ENCODE measurements at regions not wholly inside any gene's neighbourhood (a gene's known extent, or its start where the extent isn't known, plus 50 kb on each side); places are given as distances from the start of the nearest gene placed in this dataset.
A peak's percentile ranks its signal among the peaks of the same experiment; 100 is the strongest.

DNA sequence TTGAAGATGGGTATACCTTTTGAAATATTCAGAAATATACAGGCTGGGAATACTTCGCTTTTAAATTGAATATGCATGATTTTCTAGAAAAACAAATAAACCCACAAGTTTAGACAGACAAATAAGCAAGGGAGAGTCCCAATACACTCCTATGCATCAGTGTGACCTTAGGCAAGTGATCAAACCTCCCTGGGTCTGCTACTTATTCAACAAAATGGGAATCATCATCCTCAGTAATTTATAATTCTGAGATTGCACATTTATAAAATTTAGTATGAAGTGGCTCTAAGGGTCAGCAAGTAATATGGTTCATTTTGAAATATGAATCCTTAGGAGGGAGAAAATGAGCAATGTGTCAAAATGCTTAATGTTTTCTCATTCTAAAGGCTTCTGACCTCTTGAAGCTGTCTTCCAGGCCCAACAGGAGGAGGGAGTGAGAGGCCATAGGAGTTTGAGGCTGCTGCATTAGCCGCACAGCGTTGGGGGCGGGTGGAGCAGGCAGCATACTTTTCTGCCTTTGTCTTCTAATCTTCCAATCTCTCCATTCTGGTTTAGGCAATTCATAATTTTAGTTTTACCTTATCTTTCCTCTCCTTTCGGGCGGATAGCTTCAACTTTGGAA, 155.1 kb downstream of the TRIB2 start:
- 85 to 91% (median 86%) methylated on average over 6 of the region's 6 CpGs for WGBS, 3 donors
- FAIRE-seq = no peak
- no peaks in the 10 kb centered on the region for H3K4me1 ChIP-seq (ENCODE audit: control insufficient read depth in 3 of 3, insufficient read depth in 2 of 3, low read depth in 1 of 3, low read length in 2 of 3)

DNA sequence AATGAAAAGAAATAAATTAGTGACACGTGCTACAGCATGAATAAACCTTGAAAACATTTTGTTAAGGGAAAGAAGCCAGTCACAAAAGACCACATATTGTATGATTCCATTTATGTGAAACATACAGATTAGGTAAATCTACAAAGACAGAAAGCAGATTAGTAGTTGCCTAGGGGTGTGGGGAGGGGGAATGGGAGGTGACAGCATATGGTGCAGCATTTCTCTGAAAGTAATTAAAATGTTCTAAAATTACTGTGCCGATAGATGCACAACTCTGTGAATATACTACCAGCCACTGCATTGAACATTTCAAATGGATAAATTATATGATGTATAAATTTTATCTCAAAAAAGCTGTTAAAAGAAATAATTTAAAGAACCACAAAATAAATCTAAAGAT, 161.0 kb downstream of the TRIB2 start:
- Histone ChIP-seq H3K9me3 (ENCODE audit: control insufficient read depth in 2 of 2, insufficient read depth in 1 of 2, low read depth in 1 of 2, low read length in 1 of 2) (peaks cover 0 to 2% of the 10 kb centered on the region in 2 donors), H3K36me3 (ENCODE audit: control insufficient read depth in 3 of 3, insufficient read depth in 2 of 3, low read depth in 1 of 3, low read length in 3 of 3) (no peaks in the 10 kb centered on the region), H3K27ac (ENCODE audit: low read depth in 1 of 3, low read length in 2 of 3) (no peak overlapping the region), H3K27me3 (ENCODE audit: control insufficient read depth in 3 of 3, insufficient read depth in 3 of 3, low read length in 3 of 3) (no peaks in the 10 kb centered on the region), H3K4me3 (ENCODE audit: low read depth in 1 of 3, low read length in 3 of 3) (no peak overlapping the region), H3K4me1 (ENCODE audit: control insufficient read depth in 3 of 3, insufficient read depth in 2 of 3, low read depth in 1 of 3, low read length in 2 of 3) (no peaks in the 10 kb centered on the region)
- DNase-seq = no peak
- WGBS, 3 donors = 83 to 86% (median 84%) methylated on average over 2 of the region's 2 CpGs
- no peak for FAIRE-seq

More for the DNA sequence above, 155.1 kb downstream of the TRIB2 start:
- Histone ChIP-seq H3K36me3 (ENCODE audit: control insufficient read depth in 3 of 3, insufficient read depth in 2 of 3, low read depth in 1 of 3, low read length in 3 of 3) (no peaks in the 10 kb centered on the region), H3K4me3 (ENCODE audit: low read depth in 1 of 3, low read length in 3 of 3) (no peak overlapping the region), H3K9me3 (ENCODE audit: control insufficient read depth in 2 of 2, insufficient read depth in 1 of 2, low read depth in 1 of 2, low read length in 1 of 2) (peaks cover 0 to 2% of the 10 kb centered on the region in 2 donors), H3K27me3 (ENCODE audit: control insufficient read depth in 3 of 3, insufficient read depth in 3 of 3, low read length in 3 of 3) (no peaks in the 10 kb centered on the region), H3K27ac (ENCODE audit: low read depth in 1 of 3, low read length in 2 of 3) (no peak overlapping the region)
- no peak for DNase-seq

DNA sequence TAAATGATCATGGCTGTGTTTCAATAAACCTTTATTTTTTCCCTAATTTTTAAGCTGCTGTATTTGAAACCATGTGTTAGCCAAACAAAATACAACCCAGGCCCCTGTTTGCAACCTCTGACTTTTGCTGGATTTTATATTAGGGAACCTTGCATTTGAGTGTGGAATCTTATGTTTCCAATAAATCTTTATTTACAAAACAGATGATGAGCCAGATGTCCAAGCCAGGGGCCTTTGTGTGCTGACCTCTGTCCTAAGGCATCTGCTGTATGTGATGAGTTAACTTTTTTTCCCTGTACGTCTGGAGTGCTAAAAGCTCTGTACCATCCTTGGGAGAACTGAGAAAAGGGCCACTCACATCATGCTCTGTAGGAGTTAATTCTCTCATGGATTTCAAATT, 162.9 kb downstream of the TRIB2 start:
- FAIRE-seq = no peak

DNA sequence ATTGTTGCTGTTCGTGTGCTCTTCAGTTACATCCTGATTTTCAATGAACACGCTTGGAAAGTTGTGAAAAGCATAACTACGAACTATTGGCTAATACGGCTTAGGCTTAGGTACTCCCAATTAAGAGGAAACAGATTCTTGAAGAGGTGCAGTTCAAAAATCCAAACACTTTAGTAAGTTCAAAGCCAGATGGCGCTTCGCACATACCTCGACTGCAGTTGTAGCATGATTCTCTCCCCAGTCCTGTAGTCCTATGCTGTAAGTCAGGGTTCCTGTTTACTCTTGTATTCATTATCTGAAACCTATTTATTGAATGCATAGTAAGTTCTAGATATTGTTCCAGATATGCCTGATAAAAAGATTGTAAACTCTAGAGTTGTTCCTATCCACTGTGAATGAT, 165.2 kb downstream of the TRIB2 start:
- no peaks in the 10 kb centered on the region for H3K36me3 ChIP-seq (ENCODE audit: control insufficient read depth in 3 of 3, insufficient read depth in 2 of 3, low read depth in 1 of 3, low read length in 3 of 3)
- H3K27me3 ChIP-seq (ENCODE audit: control insufficient read depth in 3 of 3, insufficient read depth in 3 of 3, low read length in 3 of 3) = no peaks in the 10 kb centered on the region
- H3K4me1 ChIP-seq (ENCODE audit: control insufficient read depth in 3 of 3, insufficient read depth in 2 of 3, low read depth in 1 of 3, low read length in 2 of 3) = no peaks in the 10 kb centered on the region
- peak in 1 of 2 donors; percentile 3 for DNase-seq
- no peak for FAIRE-seq
- no peaks in the 10 kb centered on the region for H3K9me3 ChIP-seq (ENCODE audit: control insufficient read depth in 2 of 2, insufficient read depth in 1 of 2, low read depth in 1 of 2, low read length in 1 of 2)
- 86 to 94% (median 89%) methylated on average over 7 of the region's 7 CpGs for WGBS, 3 donors
- H3K4me3 ChIP-seq (ENCODE audit: low read depth in 1 of 3, low read length in 3 of 3) = no peak overlapping the region
- H3K27ac ChIP-seq (ENCODE audit: low read depth in 1 of 3, low read length in 2 of 3) = no peak overlapping the region

More for the DNA sequence above, 162.9 kb downstream of the TRIB2 start:
- no peak for DNase-seq
- Histone ChIP-seq H3K27ac (ENCODE audit: low read depth in 1 of 3, low read length in 2 of 3) (no peak overlapping the region), H3K4me3 (ENCODE audit: low read depth in 1 of 3, low read length in 3 of 3) (no peak overlapping the region), H3K27me3 (ENCODE audit: control insufficient read depth in 3 of 3, insufficient read depth in 3 of 3, low read length in 3 of 3) (no peaks in the 10 kb centered on the region), H3K9me3 (ENCODE audit: control insufficient read depth in 2 of 2, insufficient read depth in 1 of 2, low read depth in 1 of 2, low read length in 1 of 2) (peaks cover 0 to 2% of the 10 kb centered on the region in 2 donors), H3K36me3 (ENCODE audit: control insufficient read depth in 3 of 3, insufficient read depth in 2 of 3, low read depth in 1 of 3, low read length in 3 of 3) (no peaks in the 10 kb centered on the region), H3K4me1 (ENCODE audit: control insufficient read depth in 3 of 3, insufficient read depth in 2 of 3, low read depth in 1 of 3, low read length in 2 of 3) (no peaks in the 10 kb centered on the region)
- WGBS, 3 donors = 64 to 74% (median 72%) methylated on average over 1 of the region's 1 CpG

DNA sequence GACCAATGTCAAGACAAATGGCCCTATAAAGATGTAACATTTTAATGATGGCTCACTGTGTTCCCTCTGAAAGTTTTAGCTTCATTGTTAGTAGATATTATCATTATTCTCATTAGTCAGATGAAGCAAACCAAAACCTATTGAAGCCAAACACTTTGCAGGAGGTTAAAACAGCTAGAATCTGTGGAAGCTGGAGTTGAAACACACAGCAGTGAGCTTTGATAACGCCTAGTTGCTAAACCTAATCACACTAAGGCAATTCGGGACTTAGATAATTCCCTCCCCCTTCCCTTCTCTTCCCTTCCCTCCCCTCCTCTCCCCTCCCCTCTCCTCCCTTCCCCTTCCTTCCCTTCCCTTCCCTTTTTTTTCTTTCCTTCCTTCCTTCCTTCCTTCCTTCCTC, 165.7 kb downstream of the TRIB2 start:
- FAIRE-seq = no peak
- 20 to 58% (median 27%) methylated on average over 2 of the region's 2 CpGs for WGBS, 3 donors
- H3K27ac ChIP-seq (ENCODE audit: low read depth in 1 of 3, low read length in 2 of 3) = no peak overlapping the region
- no peak overlapping the region for H3K4me3 ChIP-seq (ENCODE audit: low read depth in 1 of 3, low read length in 3 of 3)
- no peak for DNase-seq
- no peaks in the 10 kb centered on the region for H3K9me3 ChIP-seq (ENCODE audit: control insufficient read depth in 2 of 2, insufficient read depth in 1 of 2, low read depth in 1 of 2, low read length in 1 of 2)
- no peaks in the 10 kb centered on the region for H3K27me3 ChIP-seq (ENCODE audit: control insufficient read depth in 3 of 3, insufficient read depth in 3 of 3, low read length in 3 of 3)
- no peaks in the 10 kb centered on the region for H3K36me3 ChIP-seq (ENCODE audit: control insufficient read depth in 3 of 3, insufficient read depth in 2 of 3, low read depth in 1 of 3, low read length in 3 of 3)
- H3K4me1 ChIP-seq (ENCODE audit: control insufficient read depth in 3 of 3, insufficient read depth in 2 of 3, low read depth in 1 of 3, low read length in 2 of 3) = no peaks in the 10 kb centered on the region

DNA sequence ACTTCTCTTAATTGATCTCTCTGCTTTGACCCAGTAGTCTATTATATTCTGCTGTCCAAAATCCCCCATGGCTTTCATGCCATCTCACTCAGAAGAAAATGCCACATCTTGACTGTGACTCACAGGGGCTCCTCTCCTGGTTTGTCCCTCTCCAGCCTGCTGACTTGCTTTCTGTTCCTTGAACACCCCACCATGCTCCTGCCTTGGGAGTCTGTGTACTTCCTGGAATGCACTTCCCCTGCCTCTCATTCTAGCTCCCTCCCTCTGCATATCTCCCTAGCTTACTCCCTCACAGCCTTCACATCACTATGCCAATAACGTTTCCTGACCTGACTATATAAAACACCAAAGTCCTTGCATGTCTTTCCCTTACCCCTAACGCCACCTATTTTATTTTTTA, 167.2 kb downstream of the TRIB2 start:
- 58 to 69% (median 64%) methylated on average over 2 of the region's 2 CpGs for WGBS, 3 donors
- no peak for DNase-seq
- no peak overlapping the region for H3K4me3 ChIP-seq (ENCODE audit: low read depth in 1 of 3, low read length in 3 of 3)
- H3K9me3 ChIP-seq (ENCODE audit: control insufficient read depth in 2 of 2, insufficient read depth in 1 of 2, low read depth in 1 of 2, low read length in 1 of 2) = no peaks in the 10 kb centered on the region
- no peaks in the 10 kb centered on the region for H3K27me3 ChIP-seq (ENCODE audit: control insufficient read depth in 3 of 3, insufficient read depth in 3 of 3, low read length in 3 of 3)
- H3K36me3 ChIP-seq (ENCODE audit: control insufficient read depth in 3 of 3, insufficient read depth in 2 of 3, low read depth in 1 of 3, low read length in 3 of 3) = no peaks in the 10 kb centered on the region
- no peak overlapping the region for H3K27ac ChIP-seq (ENCODE audit: low read depth in 1 of 3, low read length in 2 of 3)
- no peak for FAIRE-seq
- no peaks in the 10 kb centered on the region for H3K4me1 ChIP-seq (ENCODE audit: control insufficient read depth in 3 of 3, insufficient read depth in 2 of 3, low read depth in 1 of 3, low read length in 2 of 3)

DNA sequence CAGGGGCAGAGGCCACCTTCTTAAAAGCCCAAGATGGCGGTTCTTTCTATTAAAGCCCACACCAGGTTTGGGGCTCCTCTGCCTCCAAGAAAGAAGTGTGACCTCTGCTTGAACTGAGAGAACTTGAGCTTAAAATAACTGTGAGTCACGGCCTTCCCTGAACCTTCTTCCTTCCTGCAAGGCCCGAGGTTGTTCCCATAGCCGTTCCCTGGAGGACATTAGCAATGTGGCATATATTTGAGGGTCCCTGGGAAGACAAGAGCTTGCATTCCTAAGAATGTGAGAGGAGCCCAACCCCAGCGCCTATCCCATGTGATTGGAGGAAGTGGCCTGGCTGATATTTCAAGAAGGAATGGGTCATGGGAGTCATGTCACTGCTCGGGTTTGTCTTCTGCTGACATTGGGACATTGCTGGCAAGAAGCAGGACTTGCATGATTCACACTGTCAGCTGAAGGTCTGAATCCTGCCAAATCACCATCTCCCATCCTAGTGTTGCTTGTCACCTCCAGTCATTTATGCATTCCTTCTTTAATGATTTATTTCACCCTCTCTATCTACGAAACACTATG, 168.1 kb downstream of the TRIB2 start:
- WGBS, 3 donors = 59 to 75% (median 67%) methylated on average over 7 of the region's 7 CpGs
- no peaks in the 10 kb centered on the region for H3K27me3 ChIP-seq (ENCODE audit: control insufficient read depth in 3 of 3, insufficient read depth in 3 of 3, low read length in 3 of 3)
- no peaks in the 10 kb centered on the region for H3K9me3 ChIP-seq (ENCODE audit: control insufficient read depth in 2 of 2, insufficient read depth in 1 of 2, low read depth in 1 of 2, low read length in 1 of 2)
- H3K4me3 ChIP-seq (ENCODE audit: low read depth in 1 of 3, low read length in 3 of 3) = no peak overlapping the region
- no peaks in the 10 kb centered on the region for H3K4me1 ChIP-seq (ENCODE audit: control insufficient read depth in 3 of 3, insufficient read depth in 2 of 3, low read depth in 1 of 3, low read length in 2 of 3)
- H3K27ac ChIP-seq (ENCODE audit: low read depth in 1 of 3, low read length in 2 of 3) = peak overlapping the region in 1 of 3 donors; percentile 22
- DNase-seq (no peak), FAIRE-seq (no peak)
- H3K36me3 ChIP-seq (ENCODE audit: control insufficient read depth in 3 of 3, insufficient read depth in 2 of 3, low read depth in 1 of 3, low read length in 3 of 3) = no peaks in the 10 kb centered on the region

DNA sequence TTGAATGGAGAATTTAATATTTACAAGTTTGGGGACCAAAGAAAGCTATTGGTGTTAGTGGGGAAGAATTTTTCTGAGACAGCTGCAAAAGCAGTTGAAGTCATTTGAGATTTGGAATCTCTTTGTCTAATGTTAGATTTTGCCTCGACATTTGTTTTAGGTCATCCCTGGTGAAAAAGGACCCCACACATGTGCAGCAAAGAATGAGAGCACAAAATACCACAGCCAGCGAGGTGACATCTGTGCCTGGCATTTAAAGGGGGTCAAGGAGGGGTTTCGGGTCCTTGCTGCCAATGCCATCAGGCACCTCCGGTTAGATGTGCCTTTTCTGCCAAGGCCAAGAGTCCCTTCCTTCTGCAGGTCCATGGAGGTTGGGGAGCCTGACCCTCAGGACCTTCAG, 173.3 kb downstream of the TRIB2 start:
- WGBS, 3 donors = 82 to 86% (median 83%) methylated on average over 4 of the region's 4 CpGs
- H3K36me3 ChIP-seq (ENCODE audit: control insufficient read depth in 3 of 3, insufficient read depth in 2 of 3, low read depth in 1 of 3, low read length in 3 of 3) = no peaks in the 10 kb centered on the region
- FAIRE-seq = no peak

More for the DNA sequence above, 173.3 kb downstream of the TRIB2 start:
- DNase-seq = no peak
- H3K27me3 ChIP-seq (ENCODE audit: control insufficient read depth in 3 of 3, insufficient read depth in 3 of 3, low read length in 3 of 3) = no peaks in the 10 kb centered on the region
- H3K27ac ChIP-seq (ENCODE audit: low read depth in 1 of 3, low read length in 2 of 3) = no peak overlapping the region
- H3K4me1 ChIP-seq (ENCODE audit: control insufficient read depth in 3 of 3, insufficient read depth in 2 of 3, low read depth in 1 of 3, low read length in 2 of 3) = no peaks in the 10 kb centered on the region
- no peak overlapping the region for H3K4me3 ChIP-seq (ENCODE audit: low read depth in 1 of 3, low read length in 3 of 3)
- H3K9me3 ChIP-seq (ENCODE audit: control insufficient read depth in 2 of 2, insufficient read depth in 1 of 2, low read depth in 1 of 2, low read length in 1 of 2) = peaks cover 0 to 6% of the 10 kb centered on the region in 2 donors
